ENCODE measurements at regions not wholly inside any gene's neighbourhood (a gene's known extent, or its start where the extent isn't known, plus 50 kb on each side); places are given as distances from the start of the nearest gene placed in this dataset.

DNA sequence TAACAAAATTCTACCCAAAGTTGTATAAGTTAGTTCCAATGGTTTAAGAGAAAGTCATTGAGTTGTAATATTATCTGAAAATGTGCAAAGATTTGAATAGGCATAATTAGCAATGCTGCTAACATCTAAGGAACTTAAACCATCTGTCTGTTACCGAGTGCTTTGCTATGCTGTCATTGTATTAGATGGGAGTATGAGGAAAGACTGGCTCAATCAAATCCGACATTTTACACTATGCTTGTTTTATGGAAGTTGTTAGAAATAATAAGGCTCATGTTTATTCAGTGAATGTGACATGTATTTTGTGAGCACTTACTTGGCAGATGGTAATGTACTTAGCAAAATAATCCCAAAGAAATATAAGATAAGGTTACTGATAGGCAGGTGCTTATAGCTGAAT lies 1715.1 kb downstream of the PCDH7 start:
- H3K4me1 ChIP-seq = no peaks in the 10 kb centered on the region
- Mint-ChIP-seq H3K4me1 (ENCODE audit: low read depth, unreplicated experiment) (no peaks in the 10 kb centered on the region), H3K4me3 (ENCODE audit: unreplicated experiment) (no peak overlapping the region), H3K27me3 (ENCODE audit: insufficient read depth, unreplicated experiment) (no peaks in the 10 kb centered on the region), H3K9me3 (ENCODE audit: unreplicated experiment) (no peaks in the 10 kb centered on the region), H3K36me3 (ENCODE audit: insufficient read depth, unreplicated experiment) (no peaks in the 10 kb centered on the region), H3K27ac (ENCODE audit: unreplicated experiment) (no peak overlapping the region)
- ChIA-PET POLR2A (no interaction called here), CTCF (no interaction called here)
- no peak for DNase-seq
- no peaks in the 10 kb centered on the region for H3K9me3 ChIP-seq
- H3K36me3 ChIP-seq (ENCODE audit: control insufficient read depth, insufficient read depth, low read length) = no peaks in the 10 kb centered on the region
- intact Hi-C loops (cut with micrococcal nuclease; ENCODE audit: unreplicated experiment) = no loop called here
- no peaks in the 10 kb centered on the region for H3K27me3 ChIP-seq (replicated peaks; ENCODE audit: control insufficient read depth, insufficient read depth, low read length)
- no peak overlapping the region for H3K4me3 ChIP-seq (ENCODE audit: low read depth, low read length)
- TF ChIP-seq, protein P1, sequence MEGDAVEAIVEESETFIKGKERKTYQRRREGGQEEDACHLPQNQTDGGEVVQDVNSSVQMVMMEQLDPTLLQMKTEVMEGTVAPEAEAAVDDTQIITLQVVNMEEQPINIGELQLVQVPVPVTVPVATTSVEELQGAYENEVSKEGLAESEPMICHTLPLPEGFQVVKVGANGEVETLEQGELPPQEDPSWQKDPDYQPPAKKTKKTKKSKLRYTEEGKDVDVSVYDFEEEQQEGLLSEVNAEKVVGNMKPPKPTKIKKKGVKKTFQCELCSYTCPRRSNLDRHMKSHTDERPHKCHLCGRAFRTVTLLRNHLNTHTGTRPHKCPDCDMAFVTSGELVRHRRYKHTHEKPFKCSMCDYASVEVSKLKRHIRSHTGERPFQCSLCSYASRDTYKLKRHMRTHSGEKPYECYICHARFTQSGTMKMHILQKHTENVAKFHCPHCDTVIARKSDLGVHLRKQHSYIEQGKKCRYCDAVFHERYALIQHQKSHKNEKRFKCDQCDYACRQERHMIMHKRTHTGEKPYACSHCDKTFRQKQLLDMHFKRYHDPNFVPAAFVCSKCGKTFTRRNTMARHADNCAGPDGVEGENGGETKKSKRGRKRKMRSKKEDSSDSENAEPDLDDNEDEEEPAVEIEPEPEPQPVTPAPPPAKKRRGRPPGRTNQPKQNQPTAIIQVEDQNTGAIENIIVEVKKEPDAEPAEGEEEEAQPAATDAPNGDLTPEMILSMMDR (IDR thresholded peaks at IDR 0.05; ENCODE audit: insufficient read depth in 1 of 2, low read depth in 1 of 2, low read length in 1 of 2, severe bottlenecking in 1 of 2, unreplicated experiment in 1 of 2) = no peak
- no TSS peak for BruUV-seq (replicated peaks)

DNA sequence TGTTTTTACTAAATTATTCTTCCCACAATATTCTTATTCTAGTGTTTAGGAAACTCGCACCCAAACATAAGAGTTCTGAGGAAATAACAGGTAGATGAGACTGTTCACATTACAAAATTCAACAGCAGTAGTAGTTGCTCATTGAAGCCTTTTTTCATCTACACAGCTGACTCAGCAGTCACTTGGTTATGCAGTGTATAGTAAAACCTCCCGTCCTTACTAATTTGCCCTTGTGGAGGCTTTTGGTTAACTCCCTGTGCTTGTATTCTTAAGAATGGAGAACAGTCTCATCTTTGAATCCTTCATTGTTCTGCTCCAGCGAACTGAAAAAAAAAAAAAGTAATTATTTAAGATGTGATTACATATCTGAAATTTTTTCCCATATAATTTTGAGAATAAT lies 1716.6 kb downstream of the PCDH7 start:
- H3K4me3 ChIP-seq (ENCODE audit: low read depth, low read length) = no peak overlapping the region
- H3K9me3 ChIP-seq = no peaks in the 10 kb centered on the region
- H3K4me1 ChIP-seq = no peaks in the 10 kb centered on the region
- intact Hi-C loops (cut with micrococcal nuclease; ENCODE audit: unreplicated experiment) = no loop called here
- ChIA-PET POLR2A (no interaction called here), CTCF (no interaction called here)
- TF ChIP-seq, protein P1 (IDR thresholded peaks at IDR 0.05; ENCODE audit: insufficient read depth in 1 of 2, low read depth in 1 of 2, low read length in 1 of 2, severe bottlenecking in 1 of 2, unreplicated experiment in 1 of 2) = no peak
- BruUV-seq (replicated peaks) = no TSS peak
- no peaks in the 10 kb centered on the region for H3K27me3 Mint-ChIP-seq (ENCODE audit: insufficient read depth, unreplicated experiment)
- no peaks in the 10 kb centered on the region for H3K36me3 ChIP-seq (ENCODE audit: control insufficient read depth, insufficient read depth, low read length)
- no peak overlapping the region for H3K27ac Mint-ChIP-seq (ENCODE audit: unreplicated experiment)
- H3K9me3 Mint-ChIP-seq (ENCODE audit: unreplicated experiment) = no peaks in the 10 kb centered on the region
- H3K27me3 ChIP-seq (replicated peaks; ENCODE audit: control insufficient read depth, insufficient read depth, low read length) = no peaks in the 10 kb centered on the region
- DNase-seq = no peak
- no peaks in the 10 kb centered on the region for H3K36me3 Mint-ChIP-seq (ENCODE audit: insufficient read depth, unreplicated experiment)
- no peak overlapping the region for H3K4me3 Mint-ChIP-seq (ENCODE audit: unreplicated experiment)
- H3K4me1 Mint-ChIP-seq (ENCODE audit: low read depth, unreplicated experiment) = no peaks in the 10 kb centered on the region

DNA sequence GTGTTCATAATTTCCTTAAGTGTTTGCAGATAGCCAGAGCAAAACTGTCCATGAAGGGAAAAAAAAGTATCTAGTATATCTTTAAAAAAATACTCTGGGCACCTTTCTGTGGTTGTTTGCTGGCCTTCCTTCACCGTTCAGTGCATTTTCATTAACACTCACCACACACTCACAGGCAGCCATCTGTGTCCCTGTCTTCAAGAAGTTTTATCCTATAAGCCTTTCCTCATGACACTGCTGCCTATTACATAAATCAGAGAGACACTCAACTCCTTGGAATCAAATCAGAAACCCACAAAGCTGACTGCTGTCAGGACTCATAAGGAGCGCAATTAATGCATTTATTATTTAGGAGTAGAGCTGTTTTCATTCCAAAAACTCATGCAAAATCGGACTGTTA lies 1720.2 kb downstream of the PCDH7 start:
- Mint-ChIP-seq H3K36me3 (ENCODE audit: insufficient read depth, unreplicated experiment) (no peaks in the 10 kb centered on the region), H3K4me1 (ENCODE audit: low read depth, unreplicated experiment) (no peaks in the 10 kb centered on the region), H3K4me3 (ENCODE audit: unreplicated experiment) (no peak overlapping the region), H3K27ac (ENCODE audit: unreplicated experiment) (no peak overlapping the region), H3K9me3 (ENCODE audit: unreplicated experiment) (no peaks in the 10 kb centered on the region), H3K27me3 (ENCODE audit: insufficient read depth, unreplicated experiment) (no peaks in the 10 kb centered on the region)
- POLR2A ChIA-PET = no interaction called here
- DNase-seq = no peak
- CTCF ChIA-PET = no interaction called here
- Histone ChIP-seq H3K27me3 (replicated peaks; ENCODE audit: control insufficient read depth, insufficient read depth, low read length) (no peaks in the 10 kb centered on the region), H3K9me3 (no peaks in the 10 kb centered on the region), H3K4me1 (no peaks in the 10 kb centered on the region), H3K36me3 (ENCODE audit: control insufficient read depth, insufficient read depth, low read length) (no peaks in the 10 kb centered on the region), H3K4me3 (ENCODE audit: low read depth, low read length) (no peak overlapping the region)
- intact Hi-C loops (cut with micrococcal nuclease; ENCODE audit: unreplicated experiment) = no loop called here
- no TSS peak for BruUV-seq (replicated peaks)
- TF ChIP-seq, protein P1 (IDR thresholded peaks at IDR 0.05; ENCODE audit: insufficient read depth in 1 of 2, low read depth in 1 of 2, low read length in 1 of 2, severe bottlenecking in 1 of 2, unreplicated experiment in 1 of 2) = no peak

Data from Caco-2 (cell line).